DMS53 treated with DMSO at 0.1 percent for 48 hours (cell line): ENCODE measurements at regions not wholly inside any gene's neighbourhood (a gene's known extent, or its start where the extent isn't known, plus 50 kb on each side); places are given as distances from the start of the nearest gene placed in this dataset.

Source experiments
- DNase-seq: peaks from one replicate; lab custom pipeline; 2025; ENCODE audit not compliant: unreplicated experiment; lab: John Stamatoyannopoulos, UW

DNA sequence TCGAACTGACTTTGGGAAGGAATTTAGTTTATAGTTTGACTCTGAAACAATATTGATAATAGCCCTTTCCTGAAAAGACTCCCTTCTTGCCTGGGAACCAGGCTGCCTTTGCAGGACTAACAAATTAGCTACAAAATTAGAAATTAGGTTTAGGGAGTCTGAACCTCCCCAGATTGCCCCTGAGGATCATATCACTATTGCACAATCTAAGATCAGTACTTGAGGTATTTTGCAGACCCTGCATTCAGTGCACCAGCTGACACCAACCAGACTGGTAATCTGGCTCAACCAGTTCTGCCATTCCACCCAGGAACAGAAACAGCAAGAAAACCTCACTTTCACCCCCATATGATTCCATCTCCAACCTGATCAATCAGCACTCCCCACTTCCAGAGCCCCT, 131.8 kb upstream of the GALNT5 start:
- DNase-seq: no peak

DNA sequence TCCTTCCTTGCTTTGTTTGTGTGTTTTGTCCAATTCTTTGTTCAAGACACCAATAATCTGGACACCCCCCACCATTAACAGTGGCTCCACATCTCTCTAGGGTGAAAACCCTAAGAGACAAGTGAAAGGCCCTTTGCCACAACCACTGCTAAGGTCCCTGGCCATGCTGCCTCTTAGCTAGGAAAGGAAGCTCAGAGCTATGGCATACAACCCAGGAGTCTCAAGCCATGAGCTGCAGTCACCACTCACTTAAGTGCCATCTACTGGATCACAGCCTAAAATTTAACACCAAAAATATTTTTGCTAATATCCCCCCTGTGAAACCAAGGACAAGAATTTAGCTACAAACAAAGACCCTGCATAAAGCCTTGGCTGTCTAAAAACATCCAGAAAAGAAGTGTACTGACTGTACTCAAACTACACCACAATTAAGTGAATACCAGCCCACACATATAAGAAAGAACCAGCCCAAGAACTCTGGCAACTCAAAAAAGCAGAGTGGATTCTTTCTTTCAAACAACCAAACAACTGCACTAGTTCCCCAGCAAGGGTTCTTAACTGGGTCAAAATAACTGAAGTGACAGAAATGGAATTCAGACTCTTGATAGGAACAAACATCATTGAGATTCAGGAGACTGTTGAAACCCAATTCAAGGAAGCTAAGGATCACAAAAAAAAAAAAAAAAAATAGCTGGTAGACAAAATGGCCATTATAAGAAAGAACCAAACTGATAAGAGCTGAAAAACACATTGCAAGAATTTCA, 130.1 kb upstream of the GALNT5 start:
- no peak for DNase-seq

DNA sequence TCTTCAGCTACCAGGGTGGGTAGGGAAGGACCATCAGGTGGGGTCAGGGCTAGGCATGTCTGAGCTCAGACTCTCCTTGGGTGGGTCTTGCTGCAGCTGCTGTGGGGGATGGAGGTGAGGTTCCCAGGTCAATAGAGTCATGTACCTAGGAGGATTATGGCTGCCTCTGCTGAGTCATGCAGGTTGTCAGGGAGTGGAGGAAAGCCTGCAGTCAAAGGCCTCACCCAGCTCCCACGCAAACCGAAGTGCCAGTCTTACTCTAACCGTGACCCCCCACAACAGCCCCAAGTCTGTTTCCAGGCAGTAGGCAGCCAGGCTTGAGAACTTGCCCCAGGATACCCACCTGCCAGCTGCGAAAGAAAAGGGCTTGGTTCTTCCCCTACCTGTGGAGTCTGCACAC, 113.6 kb upstream of the GALNT5 start:
- no peak for DNase-seq

DNA sequence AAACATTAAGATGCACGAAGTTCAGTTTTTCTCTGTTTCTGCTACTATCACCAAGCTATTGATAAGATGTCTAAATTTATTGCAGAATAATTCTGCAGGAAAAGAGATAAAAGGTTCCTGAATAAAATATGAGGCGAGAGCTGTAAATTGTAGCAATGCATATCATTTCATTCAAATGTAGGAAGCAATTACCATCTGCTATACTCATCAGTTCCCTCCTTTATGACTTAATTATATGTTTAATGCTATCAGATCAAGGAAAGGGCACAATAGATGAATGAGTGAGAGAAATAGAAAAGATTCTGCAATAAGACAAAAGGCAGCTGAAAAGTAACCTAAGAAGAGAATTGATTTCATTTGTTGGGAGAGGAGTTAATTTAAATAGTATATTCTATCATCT, 108.2 kb upstream of the GALNT5 start:
- DNase-seq: no peak

DNA sequence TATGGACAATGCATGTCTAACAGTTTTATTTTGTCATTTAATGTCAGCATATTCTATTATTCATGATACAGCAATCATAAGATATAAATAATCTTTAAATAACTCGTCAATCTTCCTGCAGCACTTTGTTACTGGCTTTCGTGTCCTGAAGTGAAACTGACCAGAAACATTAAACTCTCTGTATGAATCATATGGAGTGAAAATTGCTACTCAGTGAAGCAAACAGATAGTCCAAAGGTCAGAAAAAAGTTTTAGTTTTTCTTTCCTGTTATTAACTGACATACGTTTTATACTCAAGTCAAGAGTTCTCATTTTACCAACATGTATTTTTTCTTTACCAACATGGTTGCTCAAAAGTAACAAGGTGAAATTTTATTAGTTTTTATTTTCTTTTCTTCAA, 106.8 kb upstream of the GALNT5 start:
- peak; percentile 28 for DNase-seq

DNA sequence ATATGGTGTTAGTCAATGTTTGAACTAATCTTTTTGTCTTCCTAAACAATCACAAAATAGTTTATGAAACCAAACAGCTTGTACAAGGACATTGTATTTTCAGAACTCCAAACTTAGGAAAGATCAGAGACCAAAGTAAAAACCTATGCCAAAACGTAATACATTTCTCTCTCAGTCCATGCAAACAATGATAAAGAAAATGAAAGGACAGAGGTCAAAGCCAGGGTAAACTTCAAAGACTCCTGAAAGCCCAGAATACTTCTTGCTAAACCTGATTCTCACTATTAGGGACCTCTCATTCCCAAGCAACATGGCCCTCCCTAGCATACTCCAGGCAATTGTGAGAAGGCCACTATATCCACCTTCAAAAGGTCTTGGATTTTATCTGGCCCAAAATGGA, 105.1 kb upstream of the GALNT5 start:
- no peak for DNase-seq

DNA sequence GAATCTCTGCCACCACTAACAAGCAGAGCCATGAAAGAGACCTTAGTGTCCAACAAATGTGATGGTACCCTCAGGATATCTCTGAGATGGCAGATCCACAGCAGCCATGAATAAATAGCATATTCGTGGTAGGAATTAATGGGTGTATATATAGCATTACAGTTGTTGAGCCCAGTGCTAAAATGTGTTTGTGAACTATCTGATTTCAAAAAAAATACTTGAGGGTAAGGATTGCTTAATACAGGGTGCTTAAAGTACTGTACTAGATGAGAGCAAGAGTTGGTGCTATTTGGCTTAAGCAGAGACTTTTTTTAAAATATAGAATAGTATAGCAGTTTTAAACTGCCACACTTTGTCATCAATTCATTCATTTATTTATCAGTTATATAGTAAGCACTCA, 101.5 kb upstream of the GALNT5 start:
- no peak for DNase-seq

DNA sequence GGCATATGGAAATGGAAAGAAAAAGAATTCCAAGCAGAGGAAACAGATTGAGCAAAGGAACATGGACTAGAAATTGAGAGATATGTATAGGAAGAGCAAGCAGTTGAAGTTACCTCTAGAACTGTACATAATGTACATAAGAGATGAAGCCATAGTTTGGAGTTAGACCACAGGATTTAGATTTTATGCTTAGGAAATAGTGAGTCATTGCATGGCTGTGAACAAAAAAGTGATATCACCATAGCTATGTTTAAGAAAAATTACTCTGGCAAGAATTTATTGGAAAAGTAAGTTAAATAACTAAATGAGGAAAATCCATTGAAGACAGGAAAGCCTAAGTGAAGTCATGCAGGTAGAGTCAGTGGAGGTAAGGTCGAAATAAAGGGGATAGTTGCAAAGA, 99.4 kb upstream of the GALNT5 start:
- DNase-seq: no peak

DNA sequence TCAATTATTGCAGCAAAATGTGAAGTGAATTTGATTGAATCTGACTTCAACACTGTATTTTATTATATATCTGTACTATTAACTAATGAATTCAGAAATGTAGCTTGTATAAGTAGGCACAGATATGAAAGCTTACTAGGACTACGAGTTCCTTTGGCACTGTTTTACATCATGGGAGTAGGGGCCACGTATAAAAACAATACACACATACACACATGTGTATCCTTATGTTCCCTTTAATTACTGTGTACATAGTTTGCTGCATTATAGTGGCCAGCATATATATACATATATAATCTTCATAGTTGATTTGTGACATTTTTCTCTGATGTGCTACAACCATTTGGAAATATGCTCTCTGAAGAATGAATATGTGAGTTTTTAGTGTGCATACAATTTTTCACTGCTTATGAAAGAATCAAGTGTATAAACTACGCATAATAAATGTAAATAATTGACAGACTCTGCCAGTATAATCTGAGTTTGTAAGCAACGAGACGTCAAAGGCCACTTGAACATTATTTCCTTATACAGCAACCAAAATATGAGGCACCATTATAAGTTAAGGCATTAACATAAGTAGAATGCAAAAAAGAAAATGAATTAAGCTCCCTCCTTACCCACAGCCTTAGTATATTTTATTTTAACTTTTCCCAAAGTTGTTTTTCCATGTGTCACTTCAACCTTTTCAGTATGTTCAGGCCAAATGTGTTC, 98.1 kb upstream of the GALNT5 start:
- DNase-seq: no peak

DNA sequence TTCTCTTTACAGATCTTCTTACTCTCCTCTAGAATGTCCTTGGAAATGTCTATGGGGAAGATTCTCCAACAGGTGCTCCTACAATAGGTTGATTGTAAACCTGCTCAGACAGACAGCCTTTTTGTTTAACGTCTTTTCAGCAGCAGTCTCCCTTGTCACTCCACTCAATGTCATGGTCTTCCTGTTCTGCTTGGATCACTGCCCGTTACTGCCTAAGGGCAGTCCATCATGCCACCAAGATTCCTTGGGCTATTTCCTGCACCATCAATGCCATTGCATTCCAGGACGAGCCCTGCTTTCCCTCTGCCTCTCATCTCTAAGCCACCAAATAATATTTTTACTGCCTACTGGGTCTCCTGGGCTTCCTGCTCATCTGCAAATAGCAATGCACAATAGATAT, 97.4 kb upstream of the GALNT5 start:
- DNase-seq: no peak

DNA sequence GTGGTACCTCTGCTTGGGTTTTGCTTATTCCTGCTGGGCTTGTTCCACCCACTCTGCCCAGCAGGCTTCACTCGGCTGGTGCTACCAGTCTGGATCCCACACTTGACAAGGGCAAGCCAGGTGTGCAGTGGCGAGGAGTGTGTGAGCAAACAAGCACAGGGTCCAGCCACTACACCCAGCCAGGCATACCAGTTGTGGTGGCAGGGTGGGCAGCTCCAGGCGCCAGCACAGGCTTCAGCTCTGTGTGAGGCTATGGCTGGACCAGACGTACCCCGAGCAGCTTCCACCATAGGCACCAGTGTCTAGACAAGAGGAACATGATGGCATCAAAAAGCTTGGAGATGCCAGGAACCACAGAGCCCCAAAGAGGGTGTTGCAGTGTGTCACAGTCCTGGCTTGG, 93.1 kb upstream of the GALNT5 start:
- DNase-seq: no peak

DNA sequence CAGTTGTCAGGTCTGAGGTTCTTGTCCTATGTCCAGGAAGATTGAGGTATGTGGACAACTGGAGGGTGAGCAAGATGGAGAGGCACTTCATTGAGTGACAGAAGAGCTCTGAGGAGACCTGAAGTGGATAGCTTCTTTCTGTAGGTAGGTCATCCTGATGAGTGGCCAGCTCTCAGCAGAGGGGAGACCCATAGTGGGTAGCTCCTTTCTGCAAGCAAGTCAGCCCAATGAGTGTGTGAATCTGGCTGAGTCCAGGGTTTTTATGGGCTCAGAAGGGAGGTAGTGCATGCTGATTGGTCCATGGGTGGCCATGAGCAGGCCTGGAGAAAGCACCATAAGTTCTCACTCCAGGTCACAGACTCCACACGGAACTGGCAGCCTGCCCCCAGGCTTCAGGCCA, 92.6 kb upstream of the GALNT5 start:
- no peak for DNase-seq

DNA sequence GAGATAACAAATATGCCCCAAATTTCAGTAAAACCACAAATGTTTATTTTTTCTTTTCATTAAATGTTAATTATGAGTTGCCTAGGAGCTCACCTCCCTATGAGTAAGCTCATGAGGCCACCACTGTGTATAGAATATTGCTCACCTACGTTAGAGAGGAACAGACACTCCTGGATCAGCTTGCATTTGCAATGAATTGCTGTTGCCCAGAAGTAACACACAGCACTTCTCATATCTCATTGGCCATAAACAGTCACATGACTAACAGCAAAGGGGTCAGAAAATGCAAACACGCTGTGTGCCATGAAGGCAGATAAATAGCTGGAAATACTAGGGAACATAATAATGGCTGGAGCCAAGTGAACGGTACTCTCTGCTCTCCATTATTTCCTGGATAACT, 89.0 kb upstream of the GALNT5 start:
- DNase-seq: no peak

DNA sequence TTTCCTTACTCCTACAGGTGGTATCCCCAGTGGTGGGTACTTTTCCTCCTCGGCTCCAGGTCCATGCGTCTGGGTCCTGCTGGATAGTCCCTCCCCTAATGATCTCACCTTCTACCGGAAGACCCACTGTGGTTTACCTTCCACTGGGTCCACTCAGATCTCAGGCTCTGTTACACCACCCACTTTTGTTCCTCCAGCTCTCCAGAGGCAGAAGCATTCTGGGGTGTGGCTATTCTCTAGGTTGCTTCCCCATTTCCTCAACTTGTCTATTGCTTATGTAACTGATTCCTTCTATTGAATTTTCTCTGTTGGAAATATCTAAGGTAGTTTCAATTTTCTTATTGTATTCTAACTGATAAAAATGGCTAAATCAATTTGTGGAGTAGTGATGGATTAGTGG, 87.6 kb upstream of the GALNT5 start:
- no peak for DNase-seq

DNA sequence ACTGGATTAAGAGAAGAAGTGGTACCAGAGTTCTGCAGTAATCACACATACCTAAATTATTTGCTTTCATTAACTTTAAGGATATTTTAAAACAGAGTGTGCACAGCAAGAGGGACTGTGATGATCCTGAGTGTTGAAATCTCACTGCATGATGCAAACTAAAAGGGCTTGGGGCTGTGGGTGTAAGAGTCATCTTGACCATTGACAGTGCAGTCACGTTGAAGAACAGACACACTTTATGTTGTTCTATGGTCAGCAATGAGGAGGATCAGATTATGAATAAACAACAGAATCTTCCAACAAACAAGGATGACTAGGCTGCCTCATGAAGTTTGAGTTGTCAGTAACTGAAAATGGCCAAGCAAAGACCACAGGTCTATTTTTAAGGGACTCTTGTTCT, 87.2 kb upstream of the GALNT5 start:
- DNase-seq: no peak

DNA sequence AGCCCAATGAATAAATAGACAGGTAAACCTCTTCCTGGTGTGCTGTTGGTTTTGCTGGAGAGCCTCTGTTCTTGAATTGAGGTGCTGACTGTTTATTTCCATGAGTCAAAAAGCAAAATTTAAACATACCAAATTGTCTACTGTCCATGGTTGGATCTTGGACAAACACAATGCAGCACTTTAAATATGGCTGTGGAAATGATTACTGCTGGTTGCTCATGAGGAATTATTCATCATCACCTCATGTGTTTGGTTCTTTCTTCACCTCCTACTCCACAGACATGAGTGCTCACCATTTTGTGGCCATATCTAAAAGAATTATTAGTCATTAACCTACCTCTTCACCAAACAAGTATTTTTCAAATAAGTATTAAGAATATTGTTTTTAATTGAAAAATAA, 85.3 kb upstream of the GALNT5 start:
- DNase-seq: no peak

DNA sequence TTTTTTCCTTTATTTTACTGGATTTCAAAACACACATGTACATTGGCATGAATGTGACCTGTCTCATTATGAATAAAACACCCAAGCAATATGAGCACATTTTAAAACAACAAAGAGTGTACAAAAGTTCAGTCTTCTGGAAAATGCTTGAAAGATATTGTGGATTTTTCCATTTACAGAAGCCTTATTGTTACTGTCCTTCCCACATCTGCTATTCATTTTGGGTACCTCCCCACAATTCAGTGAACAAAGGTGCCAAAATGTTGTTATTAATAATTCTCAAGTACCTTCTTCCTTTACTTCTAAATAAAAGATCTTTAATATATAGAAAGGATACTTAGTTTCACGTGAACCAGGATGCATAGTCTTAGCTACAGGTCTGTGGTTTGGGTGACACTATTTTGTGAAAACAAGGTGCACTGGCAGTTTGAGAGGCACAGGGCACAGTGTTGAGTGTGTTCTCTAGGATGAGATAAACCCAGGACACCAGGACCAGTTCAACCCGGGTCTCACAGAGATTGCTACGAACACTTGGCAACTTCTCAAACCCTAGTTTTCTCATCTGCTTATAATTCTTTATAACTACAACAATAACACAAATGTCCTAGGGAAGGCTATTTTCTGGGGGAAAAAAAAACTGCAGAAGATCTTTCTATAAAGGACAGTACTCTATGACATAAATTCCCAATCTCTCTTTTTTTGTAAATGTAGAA, 84.5 kb upstream of the GALNT5 start:
- DNase-seq: no peak

DNA sequence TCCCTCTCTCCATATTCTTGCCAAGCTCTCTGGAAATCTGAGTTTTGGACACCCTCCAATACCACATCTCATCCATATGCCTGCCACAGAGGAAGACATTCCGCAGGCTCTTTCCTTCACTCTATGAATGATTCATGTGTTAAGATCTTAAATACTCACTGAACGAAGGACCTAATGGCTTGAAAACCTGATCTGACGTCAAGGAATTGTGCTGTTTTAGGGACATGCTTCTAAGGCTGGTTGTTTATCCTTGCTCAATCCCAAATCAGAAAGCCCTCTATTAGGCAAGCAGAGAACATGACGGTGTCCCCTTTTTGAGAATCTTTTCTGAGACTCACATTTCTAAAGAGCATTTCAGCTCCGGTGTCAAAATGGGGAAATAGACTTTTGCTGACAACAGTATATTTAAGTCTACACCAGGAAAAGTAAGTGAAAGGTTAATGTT, 83.7 kb upstream of the GALNT5 start:
- DNase-seq: no peak

DNA sequence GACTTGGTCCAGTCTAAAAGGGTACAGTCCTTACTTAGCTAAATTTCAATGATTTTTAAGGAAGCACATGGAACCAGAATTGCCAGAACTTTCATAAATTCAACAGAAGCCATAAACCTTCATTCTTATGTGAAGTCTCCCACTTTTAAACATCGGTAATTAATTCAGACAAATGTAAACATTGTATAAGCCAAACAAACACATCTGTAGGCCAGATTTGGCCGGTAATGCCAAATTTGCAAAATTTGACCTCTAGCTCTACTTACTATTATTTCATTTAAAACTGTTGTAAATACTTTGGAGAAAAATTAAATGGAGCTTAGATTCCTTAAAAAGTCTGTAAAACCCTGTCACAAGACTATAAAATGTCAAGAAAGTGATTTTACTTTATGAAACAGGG, 83.2 kb upstream of the GALNT5 start:
- no peak for DNase-seq

DNA sequence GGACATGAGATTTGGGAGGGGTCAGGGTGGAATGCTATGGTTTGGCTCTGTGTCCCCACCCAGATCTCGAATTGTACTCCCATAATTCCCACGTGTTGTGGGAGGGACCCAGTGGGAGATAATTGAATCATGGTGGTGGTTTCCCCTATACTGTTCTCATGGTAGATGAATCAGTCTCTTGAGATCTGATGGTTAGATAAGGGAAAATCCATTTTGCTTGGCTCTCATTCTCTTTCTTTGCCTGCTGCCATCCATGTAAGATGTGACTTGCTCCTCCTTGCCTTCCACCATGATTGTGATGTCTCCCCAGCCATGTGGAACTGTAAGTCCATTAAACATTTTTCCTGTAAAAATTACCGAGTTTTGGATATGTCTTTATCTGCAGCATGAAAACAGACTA, 80.9 kb upstream of the GALNT5 start:
- no peak for DNase-seq

DNA sequence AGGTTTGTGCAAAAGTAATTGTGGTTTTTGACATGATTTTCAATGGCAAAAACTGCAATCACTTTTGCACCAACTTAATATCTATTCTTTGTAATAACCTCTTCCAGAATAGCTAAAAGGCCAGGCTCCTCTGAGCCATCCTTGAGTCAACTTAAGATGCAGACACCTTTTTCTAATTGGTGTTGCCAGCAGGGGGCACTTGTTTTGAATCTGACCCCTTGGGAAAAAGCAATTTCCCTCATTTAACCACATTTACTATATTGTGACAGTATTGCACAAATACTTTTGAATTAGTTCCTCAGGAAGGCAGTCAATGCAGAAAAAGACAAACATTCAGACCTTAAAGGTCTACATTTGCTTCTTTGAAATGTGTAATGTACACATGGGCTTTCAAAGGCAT, 78.6 kb upstream of the GALNT5 start:
- DNase-seq: no peak
